ENCODE measurements at regions not wholly inside any gene's neighbourhood (a gene's known extent, or its start where the extent isn't known, plus 50 kb on each side); places are given as distances from the start of the nearest gene placed in this dataset.

GRCh38 chr12:115489253-115489652 lies 788.2 kb downstream of the MED13L start:
- no peak for TF ChIP-seq CTCF (IDR thresholded peaks at IDR 0.05)
- ChIA-PET POLR2A (no interaction called here), CTCF (no interaction called here)
- H3K27ac Mint-ChIP-seq: no peak overlapping the region
- intact Hi-C loops (cut with micrococcal nuclease): no loop called here
- peaks cover 3% of the 10 kb centered on the region for H3K9me3 Mint-ChIP-seq
- H3K4me3 Mint-ChIP-seq: no peak overlapping the region
- no peaks in the 10 kb centered on the region for H3K4me1 Mint-ChIP-seq
- no peaks in the 10 kb centered on the region for H3K36me3 Mint-ChIP-seq (ENCODE audit: low read depth)
- no peak for DNase-seq
- H3K27me3 Mint-ChIP-seq: no peaks in the 10 kb centered on the region
- no peak for ATAC-seq (ENCODE audit: low read depth)

- ATAC-seq (ENCODE audit: low read depth) (no peak), DNase-seq (no peak)
- ChIA-PET CTCF (no interaction called here), POLR2A (no interaction called here)
- no peaks in the 10 kb centered on the region for H3K4me1 Mint-ChIP-seq
- no peaks in the 10 kb centered on the region for H3K36me3 Mint-ChIP-seq (ENCODE audit: low read depth)
- no peak for TF ChIP-seq CTCF (IDR thresholded peaks at IDR 0.05)
- intact Hi-C loops (cut with micrococcal nuclease): no loop called here
- H3K4me3 Mint-ChIP-seq: no peak overlapping the region
- no peak overlapping the region for H3K27ac Mint-ChIP-seq
- peaks cover 3% of the 10 kb centered on the region for H3K9me3 Mint-ChIP-seq
- H3K27me3 Mint-ChIP-seq: no peaks in the 10 kb centered on the region
Observed at GRCh38 chr12:115485967-115486366, 791.5 kb downstream of the MED13L start.

- no peak for DNase-seq
- H3K27ac Mint-ChIP-seq: no peak overlapping the region
- TF ChIP-seq CTCF (IDR thresholded peaks at IDR 0.05): no peak
- POLR2A ChIA-PET: no interaction called here
- ATAC-seq (ENCODE audit: low read depth): no peak
- no peaks in the 10 kb centered on the region for H3K4me1 Mint-ChIP-seq
- CTCF ChIA-PET: no interaction called here
- no peaks in the 10 kb centered on the region for H3K36me3 Mint-ChIP-seq (ENCODE audit: low read depth)
- intact Hi-C loops (cut with micrococcal nuclease): no loop called here
- H3K4me3 Mint-ChIP-seq: no peak overlapping the region
- H3K27me3 Mint-ChIP-seq: no peaks in the 10 kb centered on the region
- H3K9me3 Mint-ChIP-seq: peaks cover 3% of the 10 kb centered on the region
Observed at GRCh38 chr12:115485503-115485902, 792.0 kb downstream of the MED13L start.

- Mint-ChIP-seq H3K9me3 (peaks cover 3% of the 10 kb centered on the region), H3K36me3 (ENCODE audit: low read depth) (no peaks in the 10 kb centered on the region), H3K27ac (no peak overlapping the region), H3K4me3 (no peak overlapping the region), H3K27me3 (no peaks in the 10 kb centered on the region), H3K4me1 (no peaks in the 10 kb centered on the region)
- no peak for TF ChIP-seq CTCF (IDR thresholded peaks at IDR 0.05)
- intact Hi-C loops (cut with micrococcal nuclease): no loop called here
- no peak for ATAC-seq (ENCODE audit: low read depth)
- no peak for DNase-seq
- CTCF ChIA-PET: no interaction called here
- POLR2A ChIA-PET: no interaction called here
Observed at GRCh38 chr12:115482943-115483342, 794.5 kb downstream of the MED13L start.

GRCh38 chr12:115481141-115481540 lies 796.4 kb downstream of the MED13L start:
- TF ChIP-seq CTCF (IDR thresholded peaks at IDR 0.05): no peak
- no peak overlapping the region for H3K4me3 Mint-ChIP-seq
- ChIA-PET POLR2A (no interaction called here), CTCF (no interaction called here)
- H3K36me3 Mint-ChIP-seq (ENCODE audit: low read depth): no peaks in the 10 kb centered on the region
- H3K4me1 Mint-ChIP-seq: no peaks in the 10 kb centered on the region
- no peak overlapping the region for H3K27ac Mint-ChIP-seq
- ATAC-seq (ENCODE audit: low read depth) (no peak), DNase-seq (no peak)
- intact Hi-C loops (cut with micrococcal nuclease): no loop called here
- peaks cover 8% of the 10 kb centered on the region for H3K9me3 Mint-ChIP-seq
- no peaks in the 10 kb centered on the region for H3K27me3 Mint-ChIP-seq

Measured in activated B cell treated with CpG ODN at 0.5 μM for 24 hours (primary cell).